Stimulated activated naive CD8-positive, alpha-beta T cell treated with anti-CD3 and anti-CD28 coated beads, Interleukin-15, Interleukin-2, amounts not matched to agents 100 U/mL and 50 U/mL, for 24 hours (primary cell): ENCODE measurements at regions not wholly inside any gene's neighbourhood (a gene's known extent, or its start where the extent isn't known, plus 50 kb on each side); places are given as distances from the start of the nearest gene placed in this dataset.
A peak's percentile ranks its signal among the peaks of the same experiment; 100 is the strongest.

Experiments used
- ATAC-seq: fragments of 150-1000 bp; cut with Tn5 transposase; one replicate; pipeline ENCODE4 v1.10.0; 2021
- DNase-seq: peaks from one replicate; pipeline ENCODE4 v3.0.0; 2021

GRCh38 chr9:23587903-23588302 is 238.1 kb downstream of the ELAVL2 start:
- DNase-seq (no peak), ATAC-seq (no peak)

- DNase-seq (no peak), ATAC-seq (peak; percentile 28)
Measured at GRCh38 chr9:23590276-23591000, 235.6 kb downstream of the ELAVL2 start.

GRCh38 chr9:23594421-23594820 is 231.6 kb downstream of the ELAVL2 start:
- DNase-seq (no peak), ATAC-seq (no peak)

GRCh38 chr9:23596913-23597634 is 229.0 kb downstream of the ELAVL2 start:
- ATAC-seq (no peak), DNase-seq (no peak)

- ATAC-seq: no peak
- DNase-seq: no peak
Measured at GRCh38 chr9:23598994-23599393, 227.0 kb downstream of the ELAVL2 start.

GRCh38 chr9:23603311-23603710 is 222.7 kb downstream of the ELAVL2 start:
- DNase-seq (no peak), ATAC-seq (no peak)

GRCh38 chr9:23606107-23606506 is 219.9 kb downstream of the ELAVL2 start:
- ATAC-seq: no peak
- no peak for DNase-seq

GRCh38 chr9:23608456-23608855 is 217.6 kb downstream of the ELAVL2 start:
- no peak for ATAC-seq
- DNase-seq: no peak

- ATAC-seq (no peak), DNase-seq (no peak)
Measured at GRCh38 chr9:23611869-23612268, 214.2 kb downstream of the ELAVL2 start.

- no peak for DNase-seq
- ATAC-seq: no peak
Measured at GRCh38 chr9:23615569-23615968, 210.5 kb downstream of the ELAVL2 start.

- DNase-seq (no peak), ATAC-seq (no peak)
Measured at GRCh38 chr9:23621188-23621587, 204.9 kb downstream of the ELAVL2 start.

GRCh38 chr9:23621924-23622323 is 204.1 kb downstream of the ELAVL2 start:
- no peak for ATAC-seq
- no peak for DNase-seq

- DNase-seq: no peak
- ATAC-seq: no peak
Measured at GRCh38 chr9:23622396-23622795, 203.6 kb downstream of the ELAVL2 start.

GRCh38 chr9:23630488-23630887 is 195.6 kb downstream of the ELAVL2 start:
- ATAC-seq: no peak
- no peak for DNase-seq

- ATAC-seq (no peak), DNase-seq (no peak)
Measured at GRCh38 chr9:23635276-23635675, 190.8 kb downstream of the ELAVL2 start.

- ATAC-seq (no peak), DNase-seq (no peak)
Measured at GRCh38 chr9:23636199-23636598, 189.8 kb downstream of the ELAVL2 start.

- no peak for DNase-seq
- ATAC-seq: no peak
Measured at GRCh38 chr9:23638011-23638410, 188.0 kb downstream of the ELAVL2 start.

GRCh38 chr9:23638837-23639426 is 187.1 kb downstream of the ELAVL2 start:
- ATAC-seq (no peak), DNase-seq (no peak)
